ENCODE measurements at regions not wholly inside any gene's neighbourhood (a gene's known extent, or its start where the extent isn't known, plus 50 kb on each side); places are given as distances from the start of the nearest gene placed in this dataset.
"Not testable (repeated sequence)": the region's sequence is repeated elsewhere in the genome, so short reads cannot be mapped to it uniquely, and the experiment has no call there.

- Histone ChIP-seq H3K27ac (ENCODE audit: low read length) (no peak overlapping the region), H3K27me3 (ENCODE audit: control insufficient read depth, insufficient read depth, low read length) (no peaks in the 10 kb centered on the region), H3K9me3 (ENCODE audit: control insufficient read depth, insufficient read depth, low read depth, low read length) (no peaks in the 10 kb centered on the region), H3K36me3 (ENCODE audit: control insufficient read depth, insufficient read depth, low read length) (no peaks in the 10 kb centered on the region), H3K4me3 (ENCODE audit: low read depth in 2 of 2, low read length in 2 of 2) (no peak overlapping the region), H3K4me1 (ENCODE audit: control insufficient read depth, insufficient read depth, low read length) (no peaks in the 10 kb centered on the region)
- BruUV-seq (replicated peaks), result no TSS peak
- ATAC-seq (no peak), DNase-seq (ENCODE audit: low read depth, low spot score) (no peak)
- CTCF ChIA-PET, result no interaction called here
- POLR2A ChIA-PET, result no interaction called here
- TF ChIP-seq REST (IDR thresholded peaks at IDR 0.05; ENCODE audit: insufficient read depth in 1 of 2, low read depth in 2 of 2, low read length in 1 of 2) (no peak), CTCF (IDR thresholded peaks at IDR 0.05) (no peak), SIN3A (IDR thresholded peaks at IDR 0.05; ENCODE audit: borderline replicate concordance, insufficient read depth, low read depth, low read length) (no peak), TCF7L2 (IDR thresholded peaks at IDR 0.05; ENCODE audit: low read depth, low read length) (no peak), POLR2AphosphoS5 (IDR thresholded peaks at IDR 0.05; ENCODE audit: low read depth, low read length) (no peak)
- intact Hi-C loops (cut with micrococcal nuclease; ENCODE audit: unreplicated experiment), result no loop called here
- in situ Hi-C loops (cut with HindIII; ENCODE audit: low pct_unique_long_range_greater_than_20kb, low sequenced_read_pairs), result no loop called here
Measured at GRCh38 chr1:117308311-117308916, 58.8 kb upstream of the MAN1A2 start.

- H3K27me3 ChIP-seq (ENCODE audit: control insufficient read depth, insufficient read depth, low read length), result no peaks in the 10 kb centered on the region
- H3K36me3 ChIP-seq (ENCODE audit: control insufficient read depth, insufficient read depth, low read length), result no peaks in the 10 kb centered on the region
- no peak overlapping the region for H3K27ac ChIP-seq (ENCODE audit: low read length)
- DNase-seq (ENCODE audit: low read depth, low spot score) (no peak), ATAC-seq (no peak)
- no peak for TF ChIP-seq TCF7L2 (IDR thresholded peaks at IDR 0.05; ENCODE audit: low read depth, low read length)
- TF ChIP-seq POLR2AphosphoS5 (IDR thresholded peaks at IDR 0.05; ENCODE audit: low read depth, low read length), result no peak
- TF ChIP-seq REST (IDR thresholded peaks at IDR 0.05; ENCODE audit: insufficient read depth in 1 of 2, low read depth in 2 of 2, low read length in 1 of 2), result no peak
- TF ChIP-seq SIN3A (IDR thresholded peaks at IDR 0.05; ENCODE audit: borderline replicate concordance, insufficient read depth, low read depth, low read length), result no peak
- TF ChIP-seq CTCF (IDR thresholded peaks at IDR 0.05), result no peak
- POLR2A ChIA-PET, result no interaction called here
- H3K4me3 ChIP-seq (ENCODE audit: low read depth in 2 of 2, low read length in 2 of 2), result no peak overlapping the region
- no peaks in the 10 kb centered on the region for H3K9me3 ChIP-seq (ENCODE audit: control insufficient read depth, insufficient read depth, low read depth, low read length)
- in situ Hi-C loops (cut with HindIII; ENCODE audit: low pct_unique_long_range_greater_than_20kb, low sequenced_read_pairs) (no loop called here), intact Hi-C loops (cut with micrococcal nuclease; ENCODE audit: unreplicated experiment) (no loop called here)
- CTCF ChIA-PET, result no interaction called here
- no peaks in the 10 kb centered on the region for H3K4me1 ChIP-seq (ENCODE audit: control insufficient read depth, insufficient read depth, low read length)
- BruUV-seq (replicated peaks), result no TSS peak
Measured at GRCh38 chr1:117301901-117302300, 65.3 kb upstream of the MAN1A2 start.

GRCh38 chr1:117300183-117300582 lies 67.1 kb upstream of the MAN1A2 start:
- H3K36me3 ChIP-seq (ENCODE audit: control insufficient read depth, insufficient read depth, low read length); H3K9me3 ChIP-seq (ENCODE audit: control insufficient read depth, insufficient read depth, low read depth, low read length); H3K4me1 ChIP-seq (ENCODE audit: control insufficient read depth, insufficient read depth, low read length); ATAC-seq; in situ Hi-C loops (cut with HindIII; ENCODE audit: low pct_unique_long_range_greater_than_20kb, low sequenced_read_pairs); H3K27me3 ChIP-seq (ENCODE audit: control insufficient read depth, insufficient read depth, low read length); H3K4me3 ChIP-seq (ENCODE audit: low read depth in 2 of 2, low read length in 2 of 2); H3K27ac ChIP-seq (ENCODE audit: low read length); CTCF ChIA-PET; POLR2A ChIA-PET; DNase-seq (ENCODE audit: low read depth, low spot score); intact Hi-C loops (cut with micrococcal nuclease; ENCODE audit: unreplicated experiment); BruUV-seq (replicated peaks): not testable (repeated sequence)
